Fibroblast of skin of back (primary cell): ENCODE measurements at regions not wholly inside any gene's neighbourhood (a gene's known extent, or its start where the extent isn't known, plus 50 kb on each side); places are given as distances from the start of the nearest gene placed in this dataset.
"Not testable (repeated sequence)": the region's sequence is repeated elsewhere in the genome, so short reads cannot be mapped to it uniquely, and the experiment has no call there.

ENCODE experiments used
- DNase-seq: peaks from one replicate; pipeline ENCODE4 v3.0.0-alpha.2; 2013

DNA sequence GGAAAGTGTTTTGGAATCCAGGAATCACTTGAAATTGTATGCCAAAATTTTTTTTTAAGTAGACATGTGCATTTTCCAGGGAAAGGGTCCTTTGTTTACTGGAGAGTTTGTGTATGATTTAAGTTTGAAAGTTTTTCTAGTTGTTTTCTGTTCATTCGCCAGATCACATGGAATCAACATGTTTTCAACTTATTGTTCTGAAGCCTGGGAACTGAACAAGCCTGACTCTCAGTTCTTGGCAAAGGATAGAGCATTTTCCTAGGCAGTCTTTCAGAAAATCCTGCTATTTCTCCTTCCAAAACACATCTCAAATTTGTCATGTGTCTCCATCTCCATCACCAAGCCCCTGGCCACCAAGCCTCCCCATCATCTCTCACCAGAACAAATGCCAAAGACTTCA, 374.8 kb downstream of the MAFB start:
- DNase-seq, result no peak

DNA sequence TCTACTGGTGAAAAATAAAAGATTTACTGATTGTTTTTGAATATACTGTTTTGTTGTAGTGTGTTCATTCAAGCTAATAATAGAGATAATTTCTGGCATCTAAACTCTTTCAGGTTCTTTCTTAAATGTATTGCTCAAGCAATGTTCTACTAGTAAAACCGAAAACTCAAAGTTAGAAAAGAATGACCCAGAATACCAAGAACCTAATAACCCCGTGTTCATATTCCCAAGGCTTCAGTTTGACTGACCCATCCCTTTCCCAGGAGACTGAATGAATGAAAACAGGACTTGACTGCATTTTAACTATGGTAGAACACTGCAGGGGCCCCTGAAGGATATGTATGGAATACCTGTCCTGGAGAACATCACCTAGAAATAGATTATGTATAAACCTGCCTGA, 375.3 kb downstream of the MAFB start:
- no peak for DNase-seq

DNA sequence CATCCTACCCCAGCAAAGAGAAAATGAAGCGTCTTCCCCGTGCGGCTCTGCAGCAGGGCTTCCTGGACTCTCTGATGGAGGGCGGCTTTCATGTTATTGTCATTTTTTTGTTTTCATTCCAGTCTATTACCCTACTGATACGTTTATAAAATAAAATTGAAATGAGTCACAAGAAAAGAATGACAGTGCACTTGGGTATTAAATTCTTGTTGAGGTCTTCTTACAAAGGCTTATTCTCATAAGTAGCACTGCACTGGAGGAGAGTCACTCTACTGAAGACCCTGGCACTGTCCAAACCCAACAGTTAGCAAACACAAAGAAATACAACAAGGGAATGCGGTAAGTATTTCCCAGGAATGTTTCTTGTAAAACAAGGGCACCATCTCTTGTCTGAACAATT, 379.3 kb downstream of the MAFB start:
- peak; percentile 74 for DNase-seq

DNA sequence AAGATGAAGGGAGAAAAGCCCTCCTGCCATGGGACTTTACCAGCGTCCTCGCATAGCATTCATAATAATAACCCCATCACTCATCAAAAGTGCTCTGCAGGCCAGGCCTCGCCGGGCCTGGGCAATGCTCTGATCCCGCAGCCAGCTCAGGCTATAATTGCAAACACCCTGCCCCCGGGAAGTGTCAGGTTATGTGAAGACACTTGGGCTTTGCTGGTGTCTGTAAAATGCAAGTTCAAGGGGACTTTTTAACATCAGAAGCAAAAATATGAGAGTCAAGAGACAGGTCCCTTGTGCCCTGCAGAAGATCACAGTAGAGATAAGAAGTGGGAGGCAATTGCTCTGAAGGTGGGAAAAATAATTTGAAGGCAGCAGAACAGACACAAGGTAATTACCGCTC, 381.0 kb downstream of the MAFB start:
- DNase-seq, result no peak

DNA sequence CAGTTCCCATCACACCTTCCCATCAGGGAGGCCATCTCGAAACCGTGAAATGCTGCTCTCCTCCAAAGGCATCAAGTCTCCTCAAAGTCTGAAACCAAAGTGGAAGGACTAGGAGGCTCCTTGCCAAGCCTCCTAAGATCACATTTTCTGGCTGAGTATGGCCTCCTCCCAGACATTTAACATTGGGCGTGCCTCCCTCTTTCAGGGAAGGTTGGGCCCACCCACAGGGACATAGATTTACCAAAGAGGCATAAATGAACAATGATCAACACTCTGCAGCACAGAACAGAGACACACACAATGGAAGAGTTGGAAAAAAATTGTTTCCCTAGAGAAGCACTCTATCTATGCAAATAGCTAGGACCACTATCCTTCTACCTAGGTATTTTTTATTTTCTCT, 381.8 kb downstream of the MAFB start:
- DNase-seq, result no peak

DNA sequence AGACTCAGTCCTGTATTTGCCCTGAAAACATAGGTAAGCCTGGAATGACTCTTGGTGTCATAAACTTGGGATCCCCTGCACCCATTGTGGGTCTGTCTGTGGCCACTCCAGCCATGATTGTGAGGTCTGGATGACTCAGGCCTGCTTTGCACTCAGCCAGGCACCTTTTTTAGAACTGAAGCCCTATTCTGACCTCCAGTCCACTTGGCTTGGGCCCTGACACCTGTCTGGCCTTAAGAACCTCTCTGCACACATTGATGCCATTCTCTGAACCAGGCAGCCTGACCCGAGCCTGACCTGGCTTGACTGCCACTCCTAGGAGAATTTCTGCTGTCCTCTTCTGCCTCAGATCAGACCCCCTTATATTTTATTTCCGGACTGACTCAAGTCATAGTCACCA, 383.7 kb downstream of the MAFB start:
- DNase-seq, result no peak

DNA sequence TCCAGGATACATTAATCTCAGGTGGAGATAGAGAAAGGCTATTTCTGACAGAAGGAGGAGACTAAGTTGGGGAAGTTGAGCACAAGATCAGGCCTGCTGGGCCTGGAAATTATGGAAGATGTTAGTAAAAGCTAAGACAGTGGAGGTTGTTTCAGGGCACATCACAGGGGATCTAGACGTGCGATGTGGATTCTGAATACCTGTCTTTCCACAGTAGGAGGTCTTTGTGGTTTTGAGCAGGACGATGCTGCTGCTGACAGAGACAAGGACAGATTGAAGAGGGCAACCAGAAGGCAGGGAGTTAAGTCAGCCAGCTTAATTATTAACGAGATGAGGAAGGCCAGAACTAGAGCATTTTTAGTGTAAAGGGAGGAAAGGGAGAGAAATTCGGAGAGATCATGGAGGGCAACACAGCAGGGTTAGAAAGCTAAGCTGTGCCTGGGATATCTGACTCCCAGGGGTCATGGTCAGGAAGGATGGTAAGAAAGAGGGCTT, 384.9 kb downstream of the MAFB start:
- no peak for DNase-seq

DNA sequence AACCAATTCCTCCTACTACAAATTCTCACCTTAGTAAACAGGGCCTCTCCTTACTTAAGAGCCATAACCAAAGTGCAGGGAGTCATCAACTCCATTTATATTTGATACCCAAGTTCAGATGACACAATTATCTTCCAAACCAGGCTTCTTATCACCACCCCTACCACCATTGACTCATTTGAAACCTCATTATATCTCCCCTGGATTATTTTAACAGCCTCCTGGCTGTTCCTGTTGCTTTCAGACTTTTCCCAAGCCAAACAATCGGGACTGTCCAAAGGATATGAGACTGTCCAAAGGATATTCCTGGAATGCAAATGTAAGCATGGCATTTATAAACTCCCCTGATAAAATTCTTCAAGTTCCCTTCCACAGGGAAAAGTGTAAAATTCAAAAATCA, 394.3 kb downstream of the MAFB start:
- peak; percentile 82 for DNase-seq

DNA sequence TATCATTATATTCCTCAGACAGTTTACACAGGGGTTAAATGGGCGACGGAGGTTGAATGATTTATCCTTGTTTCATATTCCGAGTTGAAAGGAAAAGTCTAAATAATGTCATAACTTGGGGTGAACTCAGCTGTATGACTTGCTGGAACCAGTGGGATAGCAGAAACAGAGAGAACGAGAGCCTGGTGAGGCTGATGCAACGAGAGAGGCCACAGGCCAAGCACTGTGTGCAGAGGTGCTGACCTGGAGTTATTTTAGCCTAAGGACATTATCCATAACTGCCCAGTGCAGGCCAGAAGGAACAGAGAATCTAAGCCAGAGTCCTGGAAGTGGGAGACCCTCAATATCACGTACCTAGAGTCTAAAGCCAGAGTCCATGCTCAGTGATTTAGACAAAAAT, 394.9 kb downstream of the MAFB start:
- DNase-seq, result no peak

DNA sequence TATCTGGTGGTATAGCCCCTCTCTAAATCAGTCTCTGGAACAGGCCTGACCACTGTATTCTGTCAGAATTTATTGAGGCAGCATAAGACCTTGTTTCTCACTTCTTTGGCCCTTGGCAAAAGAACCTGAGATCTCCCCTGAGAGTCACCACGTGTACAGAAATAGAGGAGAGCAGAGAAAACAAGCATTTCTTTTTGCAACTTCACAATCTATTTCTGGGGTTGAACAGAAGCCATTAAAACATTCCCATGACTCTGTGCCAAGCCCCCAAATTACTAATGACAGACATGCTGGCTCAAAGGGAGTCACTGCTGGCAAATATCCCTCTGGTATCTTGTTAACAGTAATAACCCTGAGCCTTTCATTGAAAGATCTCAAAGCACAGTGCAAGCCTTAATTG, 395.3 kb downstream of the MAFB start:
- DNase-seq, result peak; percentile 63

DNA sequence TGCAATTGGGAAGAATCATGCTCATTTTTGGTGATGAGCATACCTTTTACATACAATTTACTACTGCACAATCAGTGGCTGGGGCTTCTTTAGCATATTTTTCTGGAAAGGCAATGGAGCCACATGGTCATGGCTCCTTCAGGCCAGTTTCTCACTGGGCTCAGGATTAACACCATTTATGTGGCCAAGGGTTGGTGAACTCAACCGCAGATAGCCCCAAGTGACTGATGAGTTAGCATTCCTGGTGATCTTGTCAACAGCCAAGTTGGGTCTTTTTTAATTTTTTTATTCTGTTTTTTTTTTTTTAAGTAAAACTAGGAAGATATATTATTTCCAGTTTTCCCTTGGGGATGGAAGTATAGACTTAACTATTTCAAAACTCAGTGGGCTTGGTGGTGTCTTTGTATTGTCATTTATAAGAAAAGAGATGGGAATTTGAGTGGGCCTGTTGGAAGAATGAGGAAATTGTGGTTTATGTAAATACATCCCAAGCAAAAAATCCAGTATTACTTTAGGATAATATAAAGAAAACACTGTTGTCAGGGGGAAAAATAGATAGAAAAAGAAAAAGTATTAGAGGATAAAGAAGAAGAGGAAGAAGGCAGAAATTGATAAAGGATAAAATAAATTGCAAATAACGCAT, 397.4 kb downstream of the MAFB start:
- peak; percentile 65 for DNase-seq

DNA sequence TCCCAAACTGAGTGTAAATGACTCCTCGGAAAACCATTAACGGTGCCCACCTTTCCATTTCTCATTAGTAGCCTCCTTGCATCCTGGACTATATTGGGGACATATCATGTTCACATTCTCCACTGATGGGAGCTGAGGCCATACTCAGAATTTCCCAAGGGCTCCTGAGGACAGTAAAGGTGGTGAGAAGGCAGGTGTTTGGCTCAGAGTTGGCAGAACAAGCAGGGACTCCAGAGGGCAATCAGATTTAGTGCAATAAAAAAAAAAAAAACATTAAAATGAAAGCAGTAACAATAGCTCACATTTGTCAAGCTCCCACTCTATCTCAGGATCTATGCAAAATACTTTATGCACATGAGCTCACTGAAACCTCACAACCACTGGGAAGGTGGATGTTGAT, 401.4 kb downstream of the MAFB start:
- no peak for DNase-seq

DNA sequence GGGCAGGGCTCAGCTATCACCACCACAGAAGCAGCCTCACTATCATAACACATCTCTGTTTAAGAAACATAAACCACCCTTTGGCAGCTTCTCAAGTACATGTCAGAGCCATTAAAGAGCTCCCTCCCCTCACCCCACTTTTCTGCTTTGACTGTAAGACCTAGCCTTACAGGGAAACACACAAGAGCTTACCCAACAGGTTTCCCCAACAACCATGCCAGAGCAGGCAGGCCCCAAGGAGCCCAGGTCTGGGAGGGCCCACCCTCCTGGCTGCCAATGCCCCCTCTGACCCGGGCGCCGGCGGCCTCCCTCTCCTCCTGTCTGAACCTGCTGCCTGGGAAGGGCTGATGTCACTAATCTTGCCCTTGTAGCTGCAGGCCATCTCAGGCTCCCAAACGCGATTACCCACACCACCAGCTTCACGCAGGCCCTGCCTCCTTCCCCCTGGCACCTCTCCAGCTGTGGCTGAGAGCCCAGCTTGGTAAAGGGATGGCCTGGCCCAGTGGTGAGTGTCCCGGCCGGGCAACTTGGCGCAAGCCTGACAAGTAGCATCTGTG, 402.0 kb downstream of the MAFB start:
- DNase-seq, result peak; percentile 36

DNA sequence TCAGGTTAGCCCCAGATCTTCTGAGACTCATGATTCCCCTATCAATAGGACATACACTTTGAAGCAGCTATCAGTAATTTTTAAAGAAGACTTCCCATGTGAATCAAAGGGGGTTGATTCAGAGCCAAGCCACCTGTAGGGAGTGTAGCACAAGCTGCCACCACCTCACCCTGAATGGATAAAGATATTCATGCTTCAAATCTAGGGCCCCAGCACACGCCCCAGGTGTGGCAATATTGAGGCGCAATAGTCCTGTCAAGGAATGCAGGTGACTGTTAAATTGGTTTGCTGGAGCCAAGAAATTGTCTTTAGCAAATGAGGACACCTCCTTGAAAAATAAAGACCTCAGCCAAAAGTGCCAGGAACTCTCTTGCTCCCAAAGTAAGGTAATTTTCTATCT, 404.4 kb downstream of the MAFB start:
- no peak for DNase-seq

DNA sequence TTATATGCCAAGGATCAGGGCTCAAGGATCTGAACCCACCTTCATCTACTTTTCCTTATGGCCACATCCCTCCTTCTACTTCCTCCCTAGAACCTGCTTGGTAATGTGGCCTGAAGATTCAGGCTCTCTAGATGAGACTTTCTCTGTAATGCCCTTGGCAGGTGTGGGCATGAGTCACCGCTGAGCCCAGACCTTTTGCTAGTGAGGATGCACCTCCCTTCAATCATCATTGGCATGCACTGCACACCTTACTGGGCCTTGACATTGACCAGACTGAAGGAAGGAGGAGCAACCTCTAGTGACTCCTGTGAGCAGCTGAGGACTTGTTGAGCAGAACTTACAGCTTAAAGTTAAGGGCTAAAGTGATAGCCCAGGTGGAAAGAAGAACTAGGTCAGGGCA, 405.3 kb downstream of the MAFB start:
- no peak for DNase-seq

DNA sequence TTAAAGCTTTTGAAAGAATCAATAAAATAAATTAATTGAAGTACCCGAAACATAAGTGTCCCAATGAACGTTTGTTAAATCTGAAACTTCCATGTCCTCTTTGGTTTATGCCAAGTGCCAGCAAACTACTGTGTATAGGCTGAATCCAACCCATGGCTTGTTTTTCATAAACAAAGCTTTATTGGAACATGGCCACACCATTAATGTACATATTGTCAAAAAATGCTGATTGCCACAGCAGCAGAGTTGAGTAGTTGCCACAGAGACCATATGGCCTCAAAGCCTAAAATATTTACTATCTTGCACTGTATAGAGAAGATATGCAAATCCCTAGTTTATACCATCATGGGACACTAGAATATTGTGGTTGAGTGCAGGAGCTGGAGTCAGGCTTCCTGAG, 406.1 kb downstream of the MAFB start:
- no peak for DNase-seq

DNA sequence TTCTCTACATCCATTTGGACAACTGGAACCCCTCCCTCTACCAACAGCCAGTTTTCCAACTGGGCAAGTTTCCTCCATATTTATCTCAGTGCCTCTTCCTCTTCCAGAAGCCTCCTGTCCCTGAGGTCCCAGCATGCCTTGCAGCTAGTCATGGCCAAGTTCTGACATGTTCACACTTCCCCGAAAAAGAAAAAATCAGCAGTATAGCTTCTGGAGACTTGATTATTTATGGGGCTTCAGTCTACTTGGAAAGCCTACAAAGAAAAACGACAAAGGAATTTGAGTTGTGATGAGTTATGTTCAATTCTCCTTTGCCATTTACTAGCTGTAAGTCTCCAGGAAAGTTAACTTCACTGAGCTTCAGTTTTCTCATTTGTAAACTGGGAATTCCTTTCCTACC, 406.5 kb downstream of the MAFB start:
- no peak for DNase-seq

DNA sequence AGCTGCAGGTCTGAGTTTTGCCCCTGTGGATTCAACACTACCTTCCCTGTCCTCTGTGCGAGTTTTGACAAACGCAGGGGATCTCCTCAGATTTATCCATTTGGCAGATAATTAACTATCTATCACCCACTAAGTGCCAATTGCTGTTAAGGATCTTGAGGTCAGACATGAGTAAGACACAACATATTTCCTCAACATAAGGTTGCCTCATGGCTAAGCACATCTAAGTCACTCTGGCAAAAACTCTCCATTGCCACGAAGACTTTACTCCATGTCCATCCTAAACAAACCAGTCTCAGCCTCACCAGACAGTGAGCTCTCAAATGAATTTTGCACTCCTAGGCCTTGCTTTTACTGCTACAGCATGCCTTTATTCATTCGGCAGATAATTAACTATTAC, 408.4 kb downstream of the MAFB start:
- no peak for DNase-seq

DNA sequence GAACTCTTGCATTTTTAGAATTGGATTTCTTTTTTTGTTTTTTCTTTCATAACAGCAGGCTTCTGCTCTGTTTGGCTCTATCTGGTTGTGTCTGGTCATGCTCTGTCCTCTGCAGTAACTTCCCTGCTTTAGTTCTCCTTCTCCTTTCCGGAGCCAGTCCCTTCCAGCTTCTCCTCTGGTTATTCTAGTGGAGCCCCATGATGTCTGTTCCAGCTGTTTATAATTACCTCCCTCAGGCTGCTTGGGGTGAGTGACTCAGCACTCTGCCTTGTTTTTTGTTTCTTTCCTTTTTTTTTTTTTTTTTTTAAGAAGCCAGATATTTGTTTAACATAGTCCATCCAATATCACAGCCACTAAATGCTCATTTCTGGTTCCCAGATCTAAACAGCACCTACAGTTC, 409.6 kb downstream of the MAFB start:
- DNase-seq, result peak; percentile 92

DNA sequence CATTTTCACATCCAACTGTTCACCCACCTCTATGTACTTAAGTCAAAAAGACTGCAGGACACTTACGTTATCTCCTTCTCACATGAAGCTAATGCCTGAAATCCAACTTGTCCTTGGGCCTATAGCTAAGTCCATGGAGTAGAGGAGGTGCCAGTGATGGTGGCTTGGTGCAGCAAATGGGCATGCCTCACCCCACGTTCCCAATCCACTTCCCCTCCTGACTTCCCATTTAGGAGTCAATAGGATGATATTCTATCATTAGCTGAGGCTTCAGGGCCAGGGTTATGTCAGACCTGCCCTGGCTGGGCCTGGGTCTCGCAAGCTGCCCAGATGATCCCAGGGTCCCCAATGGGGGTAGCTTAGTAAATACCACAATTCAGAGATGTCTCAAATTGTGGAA, 410.4 kb downstream of the MAFB start:
- no peak for DNase-seq

DNA sequence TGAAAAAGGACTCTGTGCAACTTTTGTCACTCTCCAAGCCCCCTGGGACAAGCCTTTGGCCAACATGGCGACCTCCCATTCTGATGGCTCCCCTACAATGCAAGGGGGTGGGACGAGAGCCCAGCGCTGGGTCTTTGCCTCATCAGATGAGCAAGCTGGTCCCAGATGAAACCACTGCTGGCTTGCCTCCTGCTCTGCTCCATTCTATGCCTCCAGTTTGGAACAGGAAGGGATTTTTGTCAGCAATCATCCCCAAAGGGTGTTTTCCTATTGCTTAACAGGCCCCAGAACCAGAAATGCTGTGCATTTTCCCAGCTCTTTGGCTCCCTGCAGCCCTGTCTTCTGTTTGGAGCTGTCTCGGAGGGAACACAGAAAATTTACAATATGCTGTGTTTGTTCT, 412.7 kb downstream of the MAFB start:
- no peak for DNase-seq

DNA sequence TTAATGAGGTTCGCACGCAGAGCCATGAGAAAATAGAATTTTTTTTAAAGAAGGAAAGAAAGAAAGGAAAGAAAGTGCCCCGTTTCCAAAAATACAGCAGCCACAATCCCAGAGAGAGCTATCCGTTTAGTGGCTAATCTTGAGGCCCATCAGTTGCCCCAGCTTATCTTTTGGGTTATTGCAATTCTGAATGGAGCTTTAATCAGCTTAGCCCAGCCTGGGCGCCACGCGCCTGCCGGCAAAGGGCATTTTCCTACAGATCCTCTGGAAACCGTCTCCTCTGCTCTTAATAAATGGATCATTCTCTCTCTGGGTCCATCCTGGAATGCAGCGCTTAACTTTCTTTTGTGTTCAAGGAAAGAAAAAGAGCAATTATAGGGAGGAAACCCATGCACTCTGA, 413.3 kb downstream of the MAFB start:
- DNase-seq, result no peak

DNA sequence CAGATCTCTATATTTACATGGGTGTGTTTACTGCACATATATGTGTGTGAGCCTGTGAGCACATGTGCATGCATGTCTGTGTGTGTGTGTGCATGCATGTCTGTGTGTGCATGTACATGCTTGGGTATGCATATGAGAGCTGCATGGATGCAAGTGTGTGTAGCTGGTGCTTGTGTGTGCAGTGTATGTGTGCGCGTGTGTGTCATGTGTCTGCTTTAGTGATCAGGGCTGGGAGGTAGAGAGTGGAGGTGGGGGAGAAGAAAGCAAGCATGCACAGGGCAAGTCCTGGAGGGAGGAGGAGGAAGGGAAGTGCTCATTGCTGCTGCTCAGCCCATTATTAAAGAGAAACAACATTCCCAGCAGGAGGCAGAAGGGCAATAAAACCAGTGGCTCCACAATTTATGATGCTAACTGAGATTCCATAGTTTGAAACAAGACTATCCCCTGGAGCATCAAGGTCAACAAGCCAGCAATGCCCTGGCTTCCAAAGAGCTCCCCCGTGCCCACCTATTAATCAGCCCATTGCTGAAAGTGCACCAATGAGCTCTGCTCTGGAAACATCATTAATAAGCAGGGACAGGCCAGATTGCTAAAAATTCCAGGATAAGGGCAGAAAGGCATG, 414.0 kb downstream of the MAFB start:
- DNase-seq, result no peak

DNA sequence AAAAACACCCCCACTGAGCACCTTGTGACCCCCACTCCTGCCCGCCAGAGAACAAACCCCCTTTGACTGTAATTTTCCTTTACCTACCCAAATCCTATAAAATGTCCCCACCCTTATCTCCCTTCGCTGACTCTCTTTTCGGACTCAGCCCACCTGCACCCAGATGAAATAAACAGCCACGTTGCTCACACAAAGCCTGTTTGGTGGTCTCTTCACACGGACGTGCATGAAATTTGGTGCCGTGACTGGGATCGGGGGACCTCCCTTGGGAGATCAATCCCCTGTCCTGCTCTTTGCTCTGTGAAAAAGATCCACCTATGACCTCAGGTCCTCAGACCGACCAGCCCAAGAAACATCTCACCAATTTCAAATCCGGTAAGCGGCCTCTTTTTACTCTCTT, 419.8 kb downstream of the MAFB start:
- not testable (repeated sequence) for DNase-seq
